ENCODE measurements at regions not wholly inside any gene's neighbourhood (a gene's known extent, or its start where the extent isn't known, plus 50 kb on each side); places are given as distances from the start of the nearest gene placed in this dataset.

GRCh38 chr5:158559066-158559465 lies 540.6 kb downstream of the EBF1 start:
- DNase-seq (ENCODE audit: low read depth in 4 of 4, low spot score in 1 of 4): no peak

- DNase-seq (ENCODE audit: low read depth in 4 of 4, low spot score in 1 of 4): no peak
These were observed 545.8 kb downstream of the EBF1 start for GRCh38 chr5:158553962-158554336.

DNA sequence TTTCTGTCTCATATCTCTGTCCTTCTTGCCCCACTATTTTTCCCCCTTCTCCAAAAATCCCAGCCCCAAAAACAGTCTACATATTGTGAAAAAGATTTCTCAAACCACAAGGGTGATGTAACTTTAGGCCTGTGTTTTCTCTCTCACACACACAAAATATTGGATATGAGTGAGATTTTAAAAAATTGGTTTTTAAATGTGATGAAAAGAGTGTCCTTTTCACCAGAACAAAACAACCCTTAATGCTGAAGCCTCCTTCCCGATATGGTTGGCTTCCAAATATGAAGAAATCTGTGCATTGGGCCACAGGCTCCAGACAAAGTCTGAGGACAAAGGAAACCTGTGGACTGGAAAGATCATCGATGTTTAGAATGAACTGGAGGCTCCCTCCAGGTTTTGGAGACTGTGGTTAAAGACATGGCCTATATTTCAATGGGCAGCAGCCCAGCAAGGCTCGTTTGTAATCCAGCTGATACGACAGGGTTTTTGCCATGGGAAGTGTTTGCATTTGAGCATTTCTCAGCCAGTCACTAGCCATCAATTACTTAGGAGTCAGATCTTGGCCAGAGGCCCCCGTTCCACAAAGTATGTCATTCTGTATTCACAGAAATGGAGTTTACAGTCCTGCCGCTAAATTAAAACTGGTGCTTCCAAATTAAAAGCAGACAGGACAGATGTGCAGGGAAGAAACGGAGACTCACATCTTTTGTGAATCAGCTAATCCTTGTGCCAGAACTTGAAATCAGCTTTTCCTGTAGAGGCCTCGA lies 546.3 kb downstream of the EBF1 start:
- DNase-seq (ENCODE audit: low read depth in 4 of 4, low spot score in 1 of 4): no peak

DNA sequence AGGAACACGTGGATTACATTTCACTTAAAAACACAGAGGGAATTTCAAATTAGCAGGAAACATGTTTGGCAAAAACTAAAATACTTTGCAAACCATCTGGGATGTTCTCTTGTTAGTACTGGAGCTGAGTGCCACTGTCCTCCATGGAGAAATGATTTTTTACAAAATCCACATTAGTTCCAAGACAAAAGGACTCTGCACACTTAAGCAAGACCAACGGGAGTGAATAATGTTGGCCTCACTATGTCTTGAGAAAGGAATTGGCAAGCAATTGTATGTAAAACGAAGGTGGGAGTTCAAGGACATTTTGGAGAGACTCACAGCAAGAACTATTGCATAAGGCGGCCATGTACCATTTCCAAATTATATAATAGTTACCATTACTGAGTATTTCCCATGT lies 547.5 kb downstream of the EBF1 start:
- no peak for DNase-seq (ENCODE audit: low read depth in 4 of 4, low spot score in 1 of 4)

DNA sequence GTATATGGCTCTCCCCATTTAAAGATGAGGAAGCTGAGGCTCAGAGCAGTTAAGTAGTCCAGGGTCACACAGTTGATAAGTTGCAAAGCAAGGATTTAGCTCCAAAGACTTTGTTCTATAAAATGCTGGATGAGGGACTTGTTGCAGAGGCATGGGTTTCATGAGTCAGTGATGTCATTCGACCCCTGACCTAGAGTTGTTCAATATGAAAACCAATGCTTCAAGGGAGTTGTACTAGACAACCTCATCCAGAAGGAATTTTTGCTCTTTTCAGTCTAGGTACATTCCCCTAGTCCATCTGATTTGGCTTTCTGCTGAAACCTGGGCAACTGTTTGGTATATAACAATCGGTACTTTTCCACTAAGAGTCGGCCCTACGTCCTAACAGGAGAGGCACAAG lies 550.4 kb downstream of the EBF1 start:
- no peak for DNase-seq (ENCODE audit: low read depth in 4 of 4, low spot score in 1 of 4)

DNA sequence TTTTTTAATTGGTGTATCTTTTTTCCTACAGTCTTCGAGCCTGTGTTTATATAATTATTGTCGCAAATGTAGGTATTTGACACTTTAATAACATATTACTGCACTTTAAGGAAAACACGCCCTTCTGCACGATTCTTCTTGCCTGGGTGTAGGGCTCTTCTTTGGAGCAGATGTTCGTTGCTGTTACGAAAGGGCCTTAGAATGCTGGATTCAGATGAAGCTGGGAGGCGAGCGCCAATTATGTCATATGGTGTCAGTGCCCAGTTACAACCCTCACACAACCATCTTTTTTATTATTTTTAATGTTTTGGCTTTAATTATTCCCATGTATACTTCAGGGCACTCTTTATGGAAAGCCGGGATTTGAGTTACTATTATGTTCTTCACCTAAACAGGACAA lies 553.0 kb downstream of the EBF1 start:
- no peak for DNase-seq (ENCODE audit: low read depth in 4 of 4, low spot score in 1 of 4)

DNA sequence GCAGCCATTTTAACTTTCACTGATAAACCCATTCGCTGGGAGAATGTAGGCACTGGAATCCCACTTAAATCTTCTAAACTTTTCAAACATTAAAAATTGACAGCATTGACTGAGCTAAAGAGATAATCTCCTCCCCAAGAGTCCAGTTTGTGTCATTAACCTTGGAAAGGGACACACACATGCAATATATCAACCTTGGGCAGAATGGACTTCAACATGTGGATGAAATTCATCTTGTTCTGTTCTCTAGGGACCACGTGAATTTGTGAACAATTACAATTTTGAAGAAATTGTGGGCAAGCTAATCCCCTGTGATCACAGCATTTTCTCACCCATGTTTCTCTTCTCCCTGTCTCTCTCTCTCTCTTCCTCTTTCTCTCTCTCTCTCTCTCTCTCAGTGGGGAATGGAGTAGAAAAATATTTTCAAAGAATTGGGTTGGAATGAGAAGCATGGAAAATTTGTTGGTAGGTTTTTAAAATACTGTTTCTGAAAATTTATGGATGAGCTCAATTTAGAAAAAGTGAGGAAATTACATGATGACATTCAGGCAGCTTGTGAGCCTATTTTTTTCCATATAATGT lies 553.7 kb downstream of the EBF1 start:
- no peak for DNase-seq (ENCODE audit: low read depth in 4 of 4, low spot score in 1 of 4)

GRCh38 chr5:158544388-158545339 lies 555.1 kb downstream of the EBF1 start:
- DNase-seq (ENCODE audit: low read depth in 4 of 4, low spot score in 1 of 4): no peak

DNA sequence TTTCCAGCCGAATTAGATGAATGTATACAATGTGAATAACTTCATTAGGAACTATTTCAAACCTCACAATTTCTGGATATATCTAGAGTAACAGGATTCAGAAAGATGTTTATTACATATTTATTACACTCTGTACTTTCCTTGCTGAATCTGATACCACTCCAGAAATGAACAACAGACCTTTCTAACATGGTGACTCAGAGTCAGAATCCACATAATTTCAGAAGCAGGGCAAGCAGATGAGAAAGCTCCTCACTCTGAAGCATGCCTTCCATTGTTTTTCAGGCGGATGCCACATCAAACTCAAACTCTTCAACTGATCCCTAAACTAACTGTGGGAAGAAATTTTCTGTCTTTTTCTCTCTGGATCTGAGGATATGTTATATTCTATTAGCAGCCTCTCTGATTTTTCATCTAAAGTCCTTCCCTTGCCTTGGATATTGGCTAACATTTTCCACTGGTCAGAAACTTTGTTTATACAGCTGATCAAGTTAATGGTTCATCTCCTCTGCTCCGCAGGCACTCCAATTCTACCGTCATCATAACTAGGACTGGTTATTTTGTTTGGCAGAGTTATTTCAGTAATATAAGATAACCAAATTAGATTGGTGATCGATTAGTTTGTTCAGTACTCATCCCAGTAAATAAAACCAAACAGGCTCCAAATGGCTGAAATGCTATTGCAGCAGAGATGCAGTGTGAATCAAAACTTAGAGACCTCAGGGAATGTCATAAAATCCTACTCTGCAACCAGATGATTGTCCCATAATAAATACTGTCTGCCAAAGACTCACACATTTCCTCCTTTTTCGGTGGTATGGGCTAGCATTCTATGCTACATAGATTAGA lies 556.0 kb downstream of the EBF1 start:
- DNase-seq (ENCODE audit: low read depth in 4 of 4, low spot score in 1 of 4): no peak

DNA sequence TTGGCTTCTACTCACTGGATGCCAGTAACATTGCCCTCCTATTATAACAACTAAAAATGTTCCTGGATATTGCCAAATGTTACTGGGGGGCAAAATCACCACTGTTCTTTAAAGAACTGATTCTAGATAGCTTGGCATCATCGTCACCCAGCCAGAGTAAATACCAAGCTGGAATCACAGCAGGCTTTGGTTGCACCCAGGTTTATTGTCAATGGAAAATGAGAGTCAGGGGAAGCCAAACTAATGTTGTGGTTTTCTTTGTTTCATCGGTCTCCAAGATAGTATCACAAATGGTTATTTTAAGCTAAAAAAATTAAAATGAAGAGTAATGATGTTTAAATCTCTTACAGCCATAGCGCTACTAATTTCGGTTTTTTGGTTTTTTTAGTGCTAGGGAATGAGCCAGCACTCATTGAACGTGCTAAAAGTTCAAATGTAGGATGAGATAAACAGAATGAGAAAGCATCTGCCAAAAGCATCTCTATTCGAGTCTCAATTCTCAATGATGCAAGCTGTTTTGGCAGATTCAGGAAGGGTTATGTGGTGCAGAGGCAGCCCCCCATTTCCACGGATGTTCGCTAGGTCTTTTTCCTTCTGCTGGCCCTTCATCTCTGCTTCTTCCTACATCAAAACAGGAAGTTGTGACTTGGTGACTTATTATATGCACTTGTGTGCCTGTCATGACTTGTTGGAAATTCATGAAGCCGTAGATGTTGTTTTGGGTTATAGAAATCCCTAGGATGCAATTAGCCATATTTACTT lies 558.0 kb downstream of the EBF1 start:
- no peak for DNase-seq (ENCODE audit: low read depth in 4 of 4, low spot score in 1 of 4)

DNA sequence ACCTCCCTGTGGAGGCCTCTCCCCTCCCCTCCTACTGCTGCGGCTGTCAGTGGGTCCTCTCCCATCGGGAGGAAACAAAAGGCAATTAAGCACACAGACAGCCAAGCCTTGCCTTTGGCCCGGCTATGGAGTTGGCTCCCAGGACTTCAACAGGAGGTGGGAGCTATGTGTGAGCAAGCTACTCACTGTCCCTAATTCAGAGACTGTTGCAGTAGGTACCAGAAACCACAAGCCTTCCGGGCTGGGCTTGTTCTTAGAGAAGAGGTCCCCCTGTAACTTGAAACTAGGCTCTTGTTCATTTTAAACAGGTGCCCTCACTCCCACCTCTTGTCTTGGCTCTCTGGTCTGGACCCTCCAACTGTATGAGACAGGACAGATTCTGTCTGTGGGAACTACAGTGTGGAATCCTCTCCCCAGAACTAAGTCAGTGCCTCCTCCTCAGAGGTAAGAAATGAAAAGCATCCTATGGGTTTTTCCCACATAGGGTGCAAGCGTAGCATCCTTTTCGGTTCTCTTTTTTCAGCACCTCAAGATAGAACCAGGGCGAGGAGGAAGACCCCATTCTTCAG lies 561.1 kb downstream of the EBF1 start:
- DNase-seq (ENCODE audit: low read depth in 4 of 4, low spot score in 1 of 4): no peak

GRCh38 chr5:158537366-158537765 lies 562.4 kb downstream of the EBF1 start:
- no peak for DNase-seq (ENCODE audit: low read depth in 4 of 4, low spot score in 1 of 4)

- no peak for DNase-seq (ENCODE audit: low read depth in 4 of 4, low spot score in 1 of 4)
These were observed 565.5 kb downstream of the EBF1 start for GRCh38 chr5:158534203-158534602.

DNA sequence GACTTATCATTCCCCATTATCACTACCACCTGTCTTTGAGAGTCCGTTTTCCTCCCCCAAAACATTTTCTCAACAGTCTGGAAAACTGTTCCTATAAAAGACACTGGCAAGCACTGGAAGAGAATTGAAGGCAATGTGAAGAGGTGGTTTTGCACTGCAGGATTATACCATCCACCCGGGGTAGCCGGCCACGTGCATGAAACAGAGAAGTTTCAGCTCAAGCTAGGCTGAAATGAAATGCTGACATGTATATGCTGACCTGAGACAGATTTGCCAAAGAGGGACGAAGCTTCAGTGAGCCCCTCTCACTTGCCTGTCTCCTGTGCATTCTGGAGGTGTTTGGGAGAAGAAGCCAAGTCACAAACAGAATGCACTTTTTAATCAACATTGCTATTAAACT lies 567.0 kb downstream of the EBF1 start:
- DNase-seq (ENCODE audit: low read depth in 4 of 4, low spot score in 1 of 4): no peak

DNA sequence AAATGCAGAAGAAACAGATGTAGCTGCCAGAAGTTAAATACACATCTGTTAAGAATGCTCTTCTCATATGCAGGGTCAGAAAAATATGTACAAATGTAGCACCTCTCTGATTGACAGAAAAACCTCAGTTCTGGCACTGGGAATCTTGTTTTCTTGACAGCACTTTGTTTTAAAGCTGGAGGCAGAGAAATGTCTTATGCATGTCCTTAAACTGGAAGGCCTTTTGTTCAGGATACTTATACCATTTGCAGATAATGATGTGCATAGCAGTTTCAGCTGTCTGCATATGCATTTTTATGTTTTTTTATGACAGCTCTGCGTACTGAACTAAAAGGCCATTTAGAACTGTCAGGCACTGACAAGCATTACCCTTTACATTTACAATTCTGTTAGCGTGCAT lies 567.9 kb downstream of the EBF1 start:
- DNase-seq (ENCODE audit: low read depth in 4 of 4, low spot score in 1 of 4): no peak

DNA sequence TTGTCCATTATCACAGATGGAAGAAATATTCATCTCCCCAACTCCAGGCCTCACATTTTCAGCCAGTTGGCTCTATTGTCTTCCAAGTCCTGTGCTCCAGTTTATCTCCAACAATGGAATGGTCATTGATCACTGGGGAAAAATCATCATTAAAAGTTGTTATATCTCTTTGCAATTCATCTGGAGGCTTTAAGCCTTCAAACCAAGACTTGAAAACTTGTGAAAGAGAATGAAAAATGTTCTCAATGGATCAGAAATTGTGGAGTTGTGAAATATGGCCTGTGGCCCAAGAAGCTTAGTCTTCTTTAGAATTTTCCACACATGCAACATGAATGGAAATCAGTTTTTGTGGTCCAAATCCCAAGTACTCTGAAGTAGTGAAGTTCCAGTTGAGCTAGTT lies 569.6 kb downstream of the EBF1 start:
- no peak for DNase-seq (ENCODE audit: low read depth in 4 of 4, low spot score in 1 of 4)

GRCh38 chr5:158529454-158529853 lies 570.3 kb downstream of the EBF1 start:
- no peak for DNase-seq (ENCODE audit: low read depth in 4 of 4, low spot score in 1 of 4)

GRCh38 chr5:158525663-158526062 lies 574.1 kb downstream of the EBF1 start:
- no peak for DNase-seq (ENCODE audit: low read depth in 4 of 4, low spot score in 1 of 4)

- DNase-seq (ENCODE audit: low read depth in 4 of 4, low spot score in 1 of 4): no peak
These were observed 575.6 kb downstream of the EBF1 start for GRCh38 chr5:158524070-158524469.

DNA sequence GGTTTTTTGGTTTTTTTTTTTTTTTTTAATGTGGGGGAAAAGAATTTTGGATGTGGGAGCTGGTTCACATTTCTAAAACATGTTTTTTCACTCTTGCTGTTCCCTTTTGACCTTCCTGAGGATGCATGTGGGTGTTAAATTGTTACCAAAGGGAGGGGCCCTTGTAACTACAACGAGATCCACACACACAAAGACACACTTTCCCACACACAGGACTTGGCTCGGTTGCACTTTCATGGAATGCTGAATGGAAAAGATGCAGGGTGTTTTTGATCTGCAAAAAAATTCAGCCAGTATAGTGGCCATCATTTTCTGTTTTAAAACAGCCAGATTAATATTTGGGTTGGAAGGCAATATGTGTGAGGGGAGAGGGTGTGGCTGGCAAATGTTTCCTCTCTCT lies 576.9 kb downstream of the EBF1 start:
- DNase-seq (ENCODE audit: low read depth in 4 of 4, low spot score in 1 of 4): no peak

All from stimulated activated CD4-positive, alpha-beta T cell treated with anti-CD3 and anti-CD28 coated beads, Interleukin-1b, Interleukin-23, amount 100 ng/mL, for 24 hours (primary cell).